K562 (cell line): ENCODE measurements at regions not wholly inside any gene's neighbourhood (a gene's known extent, or its start where the extent isn't known, plus 50 kb on each side); places are given as distances from the start of the nearest gene placed in this dataset.

Experiments
- ATAC-seq: fragments of 200-7000 bp; cut with Tn5 transposase; 3 replicates; pipeline ENCODE4 v1.9.1; 2020; ENCODE audit warnings: moderate library complexity
- BruUV-seq: library from RNA; stranded (reverse); fragments of 400-500 nt; replicated peaks from 2 replicates; lab custom pipeline; 2021; lab: Mats Ljungman, UMichigan
- CTCF ChIA-PET: fragments of 300-600 bp; formaldehyde crosslinking; extraction: SDS; loops from one replicate; lab custom pipeline; 2021; ENCODE audit warnings: low intra/inter-chr PET ratio; lab: Yijun Ruan, JAX
- POLR2A ChIA-PET: fragments of 300-600, 350-650 bp; sonication (Branson Sonifier 250); formaldehyde crosslinking; extraction: SDS; loops from one replicate; lab custom pipeline; 2021; ENCODE audit warnings: antibody characterized with exemption, inconsistent platforms; lab: Yijun Ruan, JAX
- DNase-seq, 4 experiments: peaks; one replicate each; pipeline versions ENCODE4 v3.0.0 to v3.0.0-alpha.2; 2011 to 2018; ENCODE audit warnings: low spot score in 3 of 4, mixed read lengths in 3 of 4; ENCODE audit errors: extremely low read depth in 1 of 4
- FAIRE-seq: peaks from 2 replicates; lab custom pipeline; 2011; peaks lifted over from hg19 to GRCh38; lab: Jason Lieb, UNC
- H2AFZ ChIP-seq: 2 replicates; pipeline ENCODE4 v1.6.0; 2011; ENCODE audit warnings: low read depth, low read length, control low read depth, inconsistent platforms
- H3K27ac ChIP-seq: fragments of 200-600 bp; 3 replicates; pipeline ENCODE4 v1.8.0; 2011; ENCODE audit warnings: low read depth, mild to moderate bottlenecking, control low read depth, inconsistent platforms, low read length, moderate library complexity, mixed read lengths; ENCODE audit errors: extremely low read depth
- H3K27me3 ChIP-seq, 2 experiments: fragments of 300-600 bp in 1 of 2; 2 replicates in 1 of 2; 3 replicates in 1 of 2; pipeline versions ENCODE4 v1.6.0 to v1.8.0; 2011; ENCODE audit warnings: inconsistent platforms in 2 of 2, low read length in 2 of 2, mild to moderate bottlenecking in 1 of 2, mixed read lengths in 1 of 2, moderate library complexity in 1 of 2; ENCODE audit not compliant: control insufficient read depth in 2 of 2, insufficient read depth in 2 of 2
- H3K36me3 ChIP-seq: fragments of 300-600 bp; 3 replicates; pipeline ENCODE4 v1.8.0; 2011; ENCODE audit warnings: mild to moderate bottlenecking, low read length, inconsistent platforms; ENCODE audit not compliant: control insufficient read depth, insufficient read depth
- H3K4me1 ChIP-seq, 2 experiments: fragments of 200-600 bp in 1 of 2; replicated peaks in 1 of 2; 2 replicates in 1 of 2; 3 replicates in 1 of 2; pipeline versions ENCODE4 v1.5.1 to v1.8.0; 2011; ENCODE audit warnings: inconsistent platforms in 2 of 2, low read length in 2 of 2, mild to moderate bottlenecking in 1 of 2, mixed read lengths in 1 of 2, moderate library complexity in 1 of 2; ENCODE audit not compliant: control insufficient read depth in 2 of 2, insufficient read depth in 2 of 2
- H3K4me2 ChIP-seq: 2 replicates; pipeline ENCODE4 v1.6.1; 2011; ENCODE audit warnings: low read length, control low read depth, inconsistent platforms, mixed read lengths; ENCODE audit not compliant: insufficient read depth
- H3K4me3 ChIP-seq: fragments of 200-600 bp; sonication (generic), shearing (Covaris generic); 2 replicates; pipeline ENCODE4 v1.5.1; 2016; ENCODE audit warnings: control low read depth, inconsistent platforms
- H3K79me2 ChIP-seq: fragments of 200-600 bp; 3 replicates; pipeline ENCODE4 v1.8.0; 2011; ENCODE audit warnings: low read length, inconsistent platforms; ENCODE audit not compliant: control insufficient read depth, insufficient read depth
- H3K9ac ChIP-seq, 2 experiments: 2 replicates each; pipeline versions ENCODE4 v1.6.0 to v1.6.1; 2011; ENCODE audit warnings: low read depth in 2 of 2, low read length in 2 of 2, control low read depth in 1 of 2, inconsistent platforms in 1 of 2, mild to moderate bottlenecking in 1 of 2, mixed read lengths in 1 of 2; ENCODE audit not compliant: insufficient read depth in 1 of 2
- H3K9me1 ChIP-seq: one replicate; pipeline ENCODE4 v1.6.0; 2011; ENCODE audit warnings: inconsistent platforms, mild to moderate bottlenecking, low read length, moderate library complexity; ENCODE audit not compliant: control insufficient read depth, insufficient read depth
- H3K9me3 ChIP-seq: replicated peaks from 2 replicates; pipeline ENCODE4 v1.5.1; 2011; ENCODE audit warnings: low read depth, low read length, inconsistent platforms; ENCODE audit not compliant: control insufficient read depth, insufficient read depth
- H4K20me1 ChIP-seq: replicated peaks from 2 replicates; pipeline ENCODE4 v1.6.1; 2011; ENCODE audit warnings: low read length, inconsistent platforms, mixed read lengths; ENCODE audit not compliant: control insufficient read depth, insufficient read depth
- ARID3A ChIP-seq: IDR thresholded peaks from 2 replicates; pipeline ENCODE4 v1.6.1; 2012; ENCODE audit warnings: low read depth, low read length, improper control_type of control experiment, borderline replicate concordance
- ELF2 ChIP-seq: fragments of 250-450 bp; sonication (Bioruptor Pico); IDR thresholded peaks from 2 replicates; pipeline ENCODE4 v1.5.0; 2021; ENCODE audit warnings: mild to moderate bottlenecking
- ZNF583 ChIP-seq: fragments of 250-450 bp; sonication (Bioruptor Pico); IDR thresholded peaks from 2 replicates; pipeline ENCODE4 v1.4.0; 2020
- WGBS: fragments of 100-300 bp; shearing (Covaris generic); methylation state at CpG from one replicate; pipeline ENCODE4 v1.1.6; 2016; ENCODE audit warnings: low coverage, mixed read lengths; ENCODE audit not compliant: insufficient coverage; ENCODE audit errors: missing lambda C conversion rate; 5-methylcytosine and 5-hydroxymethylcytosine counted together
- in situ Hi-C: fragments of 300-500 bp; cut with MboI; formaldehyde crosslinking; loops from 4 replicates; pipeline ENCODE4 v1.15.0; 2018; ENCODE audit warnings: inconsistent platforms, mixed read lengths
- intact Hi-C: fragments of 100-400 bp; cut with micrococcal nuclease; formaldehyde crosslinking; loops from 2 replicates; pipeline ENCODE4 v1.14.2; 2022

- Histone ChIP-seq H3K4me2 (no peak overlapping the region), H3K27ac (no peak overlapping the region), H3K4me1 (peaks cover 0 to 32% of the 10 kb centered on the region in 2 experiments; a peak in 2 of 5 replicates), H3K9ac (no peak overlapping the region), H3K36me3 (no peaks in the 10 kb centered on the region), H3K9me3 (no peaks in the 10 kb centered on the region), H3K9me1 (no peaks in the 10 kb centered on the region), H2AFZ (no peak overlapping the region), H3K79me2 (no peaks in the 10 kb centered on the region), H3K27me3 (no peaks in the 10 kb centered on the region), H4K20me1 (no peaks in the 10 kb centered on the region), H3K4me3 (no peak overlapping the region)
- intact Hi-C loops (no loop called here), in situ Hi-C loops (no loop called here)
- TSS peak; percentile 95 for BruUV-seq
- FAIRE-seq, result no peak
- ChIA-PET POLR2A (no interaction called here), CTCF (no interaction called here)
- no peak for TF ChIP-seq ELF2
- TF ChIP-seq ZNF583, result peak; percentile 44; the same call in 1 of the 2 replicates
- TF ChIP-seq ARID3A, result no peak
- DNase-seq, result no peak
- no peak for ATAC-seq
- 44% methylated on average over 2 of the region's 2 CpGs for WGBS
Measured at GRCh38 chr1:65508051-65508450, 87.6 kb downstream of the LEPR start.
